Endometrial microvascular endothelial cells (primary cell): ENCODE measurements at regions not wholly inside any gene's neighbourhood (a gene's known extent, or its start where the extent isn't known, plus 50 kb on each side); places are given as distances from the start of the nearest gene placed in this dataset.
"Not testable (repeated sequence)": the region's sequence is repeated elsewhere in the genome, so short reads cannot be mapped to it uniquely, and the experiment has no call there.

Source experiments
- in situ Hi-C: cut with HindIII; loops from 2 replicates; pipeline ENCODE4 v1.10.0; 2017; ENCODE audit warnings: low sequenced_read_pairs, low pct_unique_long_range_greater_than_20kb; ENCODE audit errors: inconsistent ontology term

GRCh38 chr14:81728447-81728846 lies 194.8 kb upstream of the SEL1L start:
- in situ Hi-C loops: no loop called here

- in situ Hi-C loops: no loop called here
These were observed 196.0 kb upstream of the SEL1L start for GRCh38 chr14:81729622-81730021.

GRCh38 chr14:81737938-81738337 lies 204.3 kb upstream of the SEL1L start:
- in situ Hi-C loops: no loop called here

GRCh38 chr14:81738946-81739659 lies 205.4 kb upstream of the SEL1L start:
- in situ Hi-C loops: no loop called here

- in situ Hi-C loops: no loop called here
These were observed 210.0 kb upstream of the SEL1L start for GRCh38 chr14:81743605-81744004.

- in situ Hi-C loops: no loop called here
These were observed 217.5 kb upstream of the SEL1L start for GRCh38 chr14:81751198-81751597.

GRCh38 chr14:81759541-81759940 lies 225.9 kb upstream of the SEL1L start:
- in situ Hi-C loops: no loop called here

GRCh38 chr14:81765651-81766275 lies 232.1 kb upstream of the SEL1L start:
- in situ Hi-C loops: no loop called here

- in situ Hi-C loops: no loop called here
These were observed 232.8 kb upstream of the SEL1L start for GRCh38 chr14:81766321-81766915.

- in situ Hi-C loops: no loop called here
These were observed 233.8 kb upstream of the SEL1L start for GRCh38 chr14:81767266-81767995.

- in situ Hi-C loops: no loop called here
These were observed 238.1 kb upstream of the SEL1L start for GRCh38 chr14:81771651-81772275.

- in situ Hi-C loops: no loop called here
These were observed 238.7 kb upstream of the SEL1L start for GRCh38 chr14:81772381-81772780.

GRCh38 chr14:81776531-81776930 lies 242.9 kb upstream of the SEL1L start:
- in situ Hi-C loops: no loop called here

- in situ Hi-C loops: not testable (repeated sequence)
These were observed 248.1 kb upstream of the SEL1L start for GRCh38 chr14:81781798-81782197.

GRCh38 chr14:81784084-81784483 lies 250.4 kb upstream of the SEL1L start:
- in situ Hi-C loops: no loop called here

GRCh38 chr14:81797315-81797714 lies 263.7 kb upstream of the SEL1L start:
- in situ Hi-C loops: no loop called here

GRCh38 chr14:81801921-81802320 lies 268.3 kb upstream of the SEL1L start:
- in situ Hi-C loops: no loop called here

- in situ Hi-C loops: no loop called here
These were observed 268.7 kb upstream of the SEL1L start for GRCh38 chr14:81802341-81802740.

GRCh38 chr14:81805785-81806184 lies 272.1 kb upstream of the SEL1L start:
- in situ Hi-C loops: no loop called here
